ENCODE measurements at regions not wholly inside any gene's neighbourhood (a gene's known extent, or its start where the extent isn't known, plus 50 kb on each side); places are given as distances from the start of the nearest gene placed in this dataset.

GRCh38 chr18:2471523-2471922 is 99.8 kb downstream of the METTL4 start:
- Histone ChIP-seq H3K36me3 (no peaks in the 10 kb centered on the region), H3K27ac (no peak overlapping the region), H3K9me3 (no peaks in the 10 kb centered on the region), H3K27me3 (no peaks in the 10 kb centered on the region), H3K4me3 (no peak overlapping the region), H3K4me1 (no peaks in the 10 kb centered on the region)
- TF ChIP-seq POLR2A (IDR thresholded peaks at IDR 0.05): no peak
- TF ChIP-seq CTCF (IDR thresholded peaks at IDR 0.05): no peak
- no peak for TF ChIP-seq POLR2AphosphoS5 (IDR thresholded peaks at IDR 0.05; ENCODE audit: insufficient read depth in 1 of 2, low read depth in 1 of 2)
- no peak for DNase-seq (ENCODE audit: extremely low spot score in 2 of 2)
- intact Hi-C loops (cut with DNase I): no loop called here

- H3K4me1 ChIP-seq: no peaks in the 10 kb centered on the region
- intact Hi-C loops (cut with DNase I): no loop called here
Measured at GRCh38 chr18:2478662-2479061, 92.6 kb downstream of the METTL4 start.

GRCh38 chr18:2480536-2480935 is 90.8 kb downstream of the METTL4 start:
- Histone ChIP-seq H3K36me3 (no peaks in the 10 kb centered on the region), H3K4me1 (no peaks in the 10 kb centered on the region), H3K4me3 (no peak overlapping the region), H3K9me3 (no peaks in the 10 kb centered on the region), H3K27ac (no peak overlapping the region), H3K27me3 (no peaks in the 10 kb centered on the region)
- TF ChIP-seq POLR2A (IDR thresholded peaks at IDR 0.05): no peak
- no peak for TF ChIP-seq POLR2AphosphoS5 (IDR thresholded peaks at IDR 0.05; ENCODE audit: insufficient read depth in 1 of 2, low read depth in 1 of 2)
- TF ChIP-seq CTCF (IDR thresholded peaks at IDR 0.05): no peak
- intact Hi-C loops (cut with DNase I): no loop called here
- DNase-seq (ENCODE audit: extremely low spot score in 2 of 2): no peak

More at GRCh38 chr18:2478662-2479061, 92.6 kb downstream of the METTL4 start:
- DNase-seq (ENCODE audit: extremely low spot score in 2 of 2): no peak
- no peaks in the 10 kb centered on the region for H3K27me3 ChIP-seq
- H3K36me3 ChIP-seq: no peaks in the 10 kb centered on the region
- no peak overlapping the region for H3K4me3 ChIP-seq
- H3K9me3 ChIP-seq: no peaks in the 10 kb centered on the region
- TF ChIP-seq POLR2AphosphoS5 (IDR thresholded peaks at IDR 0.05; ENCODE audit: insufficient read depth in 1 of 2, low read depth in 1 of 2): no peak
- no peak for TF ChIP-seq CTCF (IDR thresholded peaks at IDR 0.05)
- no peak for TF ChIP-seq POLR2A (IDR thresholded peaks at IDR 0.05)
- H3K27ac ChIP-seq: no peak overlapping the region

GRCh38 chr18:2482706-2483475 is 88.4 kb downstream of the METTL4 start:
- Histone ChIP-seq H3K4me3 (no peak overlapping the region), H3K36me3 (no peaks in the 10 kb centered on the region), H3K27me3 (no peaks in the 10 kb centered on the region), H3K4me1 (peaks cover 12% of the 10 kb centered on the region), H3K9me3 (no peaks in the 10 kb centered on the region), H3K27ac (no peak overlapping the region)
- intact Hi-C loops (cut with DNase I): no loop called here
- no peak for DNase-seq (ENCODE audit: extremely low spot score in 2 of 2)
- TF ChIP-seq CTCF (IDR thresholded peaks at IDR 0.05) (no peak), POLR2A (IDR thresholded peaks at IDR 0.05) (no peak), POLR2AphosphoS5 (IDR thresholded peaks at IDR 0.05; ENCODE audit: insufficient read depth in 1 of 2, low read depth in 1 of 2) (no peak)

GRCh38 chr18:2485983-2486382 is 85.3 kb downstream of the METTL4 start:
- peaks cover 19% of the 10 kb centered on the region for H3K4me1 ChIP-seq
- H3K36me3 ChIP-seq: no peaks in the 10 kb centered on the region
- TF ChIP-seq POLR2AphosphoS5 (IDR thresholded peaks at IDR 0.05; ENCODE audit: insufficient read depth in 1 of 2, low read depth in 1 of 2) (no peak), CTCF (IDR thresholded peaks at IDR 0.05) (no peak), POLR2A (IDR thresholded peaks at IDR 0.05) (no peak)
- no peak overlapping the region for H3K4me3 ChIP-seq
- no peak overlapping the region for H3K27ac ChIP-seq
- no peaks in the 10 kb centered on the region for H3K9me3 ChIP-seq
- intact Hi-C loops (cut with DNase I): no loop called here
- no peaks in the 10 kb centered on the region for H3K27me3 ChIP-seq
- no peak for DNase-seq (ENCODE audit: extremely low spot score in 2 of 2)
